ENCODE measurements at regions not wholly inside any gene's neighbourhood (a gene's known extent, or its start where the extent isn't known, plus 50 kb on each side); places are given as distances from the start of the nearest gene placed in this dataset.
"Not testable (repeated sequence)": the region's sequence is repeated elsewhere in the genome, so short reads cannot be mapped to it uniquely, and the experiment has no call there.

GRCh38 chr11:106520146-106520912, 442.9 kb downstream of the AASDHPPT start:
- no peak overlapping the region for H3K4me3 ChIP-seq
- intact Hi-C loops (cut with DNase I) = no loop called here
- TF ChIP-seq POLR2AphosphoS5 (IDR thresholded peaks at IDR 0.05) = no peak
- no peak for TF ChIP-seq CTCF (IDR thresholded peaks at IDR 0.05)
- TF ChIP-seq POLR2A (IDR thresholded peaks at IDR 0.05) = no peak
- no peak overlapping the region for H3K27ac ChIP-seq
- 74% methylated on average over 6 of the region's 6 CpGs for WGBS
- no peaks in the 10 kb centered on the region for H3K4me1 ChIP-seq (replicated peaks)
- H3K27me3 ChIP-seq (replicated peaks; ENCODE audit: insufficient read depth) = no peaks in the 10 kb centered on the region
- H3K36me3 ChIP-seq = no peaks in the 10 kb centered on the region
- DNase-seq (ENCODE audit: low spot score) = no peak
- H3K9me3 ChIP-seq = no peaks in the 10 kb centered on the region

- Histone ChIP-seq H3K4me3 (no peak overlapping the region), H3K4me1 (replicated peaks) (no peaks in the 10 kb centered on the region), H3K36me3 (no peaks in the 10 kb centered on the region), H3K27me3 (replicated peaks; ENCODE audit: insufficient read depth) (no peaks in the 10 kb centered on the region), H3K9me3 (no peaks in the 10 kb centered on the region), H3K27ac (no peak overlapping the region)
- intact Hi-C loops (cut with DNase I) = no loop called here
- TF ChIP-seq POLR2A (IDR thresholded peaks at IDR 0.05) (no peak), POLR2AphosphoS5 (IDR thresholded peaks at IDR 0.05) (no peak), CTCF (IDR thresholded peaks at IDR 0.05) (no peak)
- DNase-seq (ENCODE audit: low spot score) = no peak
- 100% methylated on average over 1 of the region's 1 CpG for WGBS
These were observed 443.5 kb downstream of the AASDHPPT start for GRCh38 chr11:106520920-106521319.

DNA sequence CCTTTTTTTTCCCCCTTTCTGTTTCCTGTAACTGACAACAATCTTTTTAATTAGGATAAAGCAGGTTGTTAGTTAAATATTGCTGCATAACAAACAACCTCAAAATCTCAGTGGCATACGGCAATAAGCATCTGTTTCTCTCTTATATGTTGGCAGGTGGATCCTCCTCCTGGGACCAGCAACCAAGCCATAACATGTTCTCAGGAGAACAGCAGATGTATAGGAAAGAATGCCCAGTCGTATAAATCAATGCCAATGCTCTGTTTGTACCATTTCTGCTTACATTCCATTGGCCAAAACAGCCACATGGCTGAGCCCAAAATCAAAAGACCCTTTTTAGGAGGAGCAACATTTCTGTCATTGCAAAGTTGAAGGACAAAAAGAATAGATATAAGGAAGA, 445.7 kb downstream of the AASDHPPT start:
- intact Hi-C loops (cut with DNase I) = no loop called here
- Histone ChIP-seq H3K36me3 (no peaks in the 10 kb centered on the region), H3K4me1 (replicated peaks) (no peaks in the 10 kb centered on the region), H3K9me3 (no peaks in the 10 kb centered on the region), H3K4me3 (no peak overlapping the region), H3K27ac (no peak overlapping the region), H3K27me3 (replicated peaks; ENCODE audit: insufficient read depth) (no peaks in the 10 kb centered on the region)
- TF ChIP-seq CTCF (IDR thresholded peaks at IDR 0.05) (no peak), POLR2A (IDR thresholded peaks at IDR 0.05) (no peak), POLR2AphosphoS5 (IDR thresholded peaks at IDR 0.05) (no peak)
- WGBS = 36% methylated on average over 2 of the region's 2 CpGs
- no peak for DNase-seq (ENCODE audit: low spot score)

DNA sequence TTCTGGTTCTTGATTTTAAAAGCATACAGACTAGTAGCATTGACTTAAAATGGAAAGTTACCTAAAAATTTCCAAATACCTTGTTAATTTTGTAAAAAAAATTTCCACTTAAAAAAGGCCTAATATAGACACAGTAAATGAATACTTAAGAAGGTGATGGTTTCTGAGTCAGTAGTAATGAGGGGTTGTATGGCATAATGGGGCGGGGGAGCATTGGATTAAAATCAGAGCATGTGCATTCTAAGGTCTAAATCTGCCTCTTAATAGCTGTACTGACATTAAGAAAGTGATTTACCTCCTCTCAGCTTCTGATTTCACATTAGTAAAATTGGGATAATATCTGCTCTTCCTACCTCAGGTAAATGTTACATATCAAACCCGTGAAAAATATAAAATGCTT, 446.5 kb downstream of the AASDHPPT start:
- no peaks in the 10 kb centered on the region for H3K36me3 ChIP-seq
- no peak overlapping the region for H3K27ac ChIP-seq
- 91% methylated on average over 2 of the region's 2 CpGs for WGBS
- DNase-seq (ENCODE audit: low spot score) = no peak
- H3K9me3 ChIP-seq = no peaks in the 10 kb centered on the region
- no peak overlapping the region for H3K4me3 ChIP-seq
- intact Hi-C loops (cut with DNase I) = no loop called here
- no peak for TF ChIP-seq POLR2AphosphoS5 (IDR thresholded peaks at IDR 0.05)
- no peak for TF ChIP-seq POLR2A (IDR thresholded peaks at IDR 0.05)
- no peak for TF ChIP-seq CTCF (IDR thresholded peaks at IDR 0.05)
- no peaks in the 10 kb centered on the region for H3K4me1 ChIP-seq (replicated peaks)
- H3K27me3 ChIP-seq (replicated peaks; ENCODE audit: insufficient read depth) = no peaks in the 10 kb centered on the region

GRCh38 chr11:106524436-106524835, 447.0 kb downstream of the AASDHPPT start:
- H3K36me3 ChIP-seq = no peaks in the 10 kb centered on the region
- H3K9me3 ChIP-seq = no peaks in the 10 kb centered on the region
- intact Hi-C loops (cut with DNase I) = no loop called here
- H3K4me1 ChIP-seq (replicated peaks) = no peaks in the 10 kb centered on the region
- H3K27me3 ChIP-seq (replicated peaks; ENCODE audit: insufficient read depth) = no peaks in the 10 kb centered on the region
- H3K4me3 ChIP-seq = no peak overlapping the region
- WGBS = 76% methylated on average over 2 of the region's 2 CpGs
- no peak overlapping the region for H3K27ac ChIP-seq
- no peak for TF ChIP-seq POLR2AphosphoS5 (IDR thresholded peaks at IDR 0.05)
- TF ChIP-seq POLR2A (IDR thresholded peaks at IDR 0.05) = no peak
- no peak for TF ChIP-seq CTCF (IDR thresholded peaks at IDR 0.05)
- DNase-seq (ENCODE audit: low spot score) = no peak

GRCh38 chr11:106531648-106532047, 454.2 kb downstream of the AASDHPPT start:
- WGBS = 84% methylated on average over 18 of the region's 18 CpGs
- H3K9me3 ChIP-seq; intact Hi-C loops (cut with DNase I); H3K27ac ChIP-seq; H3K4me1 ChIP-seq (replicated peaks); H3K36me3 ChIP-seq; DNase-seq (ENCODE audit: low spot score); H3K4me3 ChIP-seq; H3K27me3 ChIP-seq (replicated peaks; ENCODE audit: insufficient read depth): not testable (repeated sequence)

All from prostate gland (tissue), 2 donors.